ENCODE measurements at regions not wholly inside any gene's neighbourhood (a gene's known extent, or its start where the extent isn't known, plus 50 kb on each side); places are given as distances from the start of the nearest gene placed in this dataset.
"Not testable (repeated sequence)": the region's sequence is repeated elsewhere in the genome, so short reads cannot be mapped to it uniquely, and the experiment has no call there.

- TF ChIP-seq CTCF, POLR2A (IDR thresholded peaks at IDR 0.05): not testable (repeated sequence)
Measured at GRCh38 chr6:26744837-26745282, 85.3 kb upstream of the ZNF322 start.

Measured in adrenal gland (tissue), 5 donors.